SK-N-MC (cell line): ENCODE measurements at regions not wholly inside any gene's neighbourhood (a gene's known extent, or its start where the extent isn't known, plus 50 kb on each side); places are given as distances from the start of the nearest gene placed in this dataset.

Source experiments
- DNase-seq: peaks from one replicate; pipeline ENCODE4 v3.0.0-alpha.2; 2011; ENCODE audit warnings: low read depth, low spot score
- H3K27ac ChIP-seq: fragments of 200-600 bp; sonication (generic); 2 replicates; pipeline ENCODE4 v1.5.1; 2016; ENCODE audit warnings: mixed run types
- H3K36me3 ChIP-seq: fragments of 200-600 bp; sonication (generic); 2 replicates; pipeline ENCODE4 v1.6.1; 2017; ENCODE audit warnings: antibody characterized with exemption, low read length, mixed read lengths; ENCODE audit not compliant: insufficient read depth
- H3K4me3 ChIP-seq: fragments of 200-600 bp; sonication (generic); 2 replicates; pipeline ENCODE4 v1.5.1; 2016
- H3K9ac ChIP-seq: fragments of 200-600 bp; sonication (generic); 2 replicates; pipeline ENCODE4 v1.8.0; 2017; ENCODE audit warnings: mixed run types, mixed read lengths; ENCODE audit not compliant: insufficient read length
- H3K9me3 ChIP-seq: fragments of 200-600 bp; sonication (generic); 2 replicates; pipeline ENCODE4 v1.6.1; 2017; ENCODE audit warnings: low read depth, mild to moderate bottlenecking, antibody characterized with exemption, low read length, moderate library complexity, mixed read lengths
- EZH2 ChIP-seq: fragments of 200-600 bp; sonication (generic); IDR thresholded peaks from one replicate; pipeline ENCODE4 v1.6.1; 2017; ENCODE audit warnings: antibody characterized with exemption
- FOXP2 ChIP-seq: optimal IDR thresholded peaks from 2 replicates; pipeline ENCODE3; 2011; ENCODE audit warnings: mild to moderate bottlenecking, moderate library complexity; ENCODE audit not compliant: insufficient read depth; ENCODE audit errors: extremely low read length, control extremely low read depth
- POLR2AphosphoS5 ChIP-seq: IDR thresholded peaks from 2 replicates; pipeline ENCODE4 v1.6.1; 2012; ENCODE audit warnings: mild to moderate bottlenecking, low read depth, low read length, borderline replicate concordance

DNA sequence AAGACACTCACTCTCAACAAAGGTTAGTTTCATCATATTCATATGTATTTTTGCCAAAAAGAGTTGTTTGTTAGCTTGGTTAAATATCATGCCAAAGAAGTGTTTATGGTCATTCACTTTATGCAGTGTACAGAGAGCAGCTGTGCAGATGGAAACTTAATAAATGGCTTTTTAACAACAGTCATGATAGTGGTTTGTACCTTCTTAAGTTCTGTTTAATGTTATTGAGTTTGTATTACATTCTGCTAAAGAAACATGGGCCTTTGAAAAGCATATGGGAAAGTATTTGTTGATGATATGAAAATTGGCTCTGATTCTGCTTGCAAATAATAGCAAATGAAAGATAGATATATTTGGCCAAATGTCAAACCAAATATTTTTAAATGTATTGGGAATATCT, 607.3 kb downstream of the NCAM2 start:
- H3K36me3 ChIP-seq, result no peaks in the 10 kb centered on the region
- no peaks in the 10 kb centered on the region for H3K9me3 ChIP-seq
- no peak for DNase-seq
- no peak overlapping the region for H3K27ac ChIP-seq
- no peak overlapping the region for H3K4me3 ChIP-seq
- H3K9ac ChIP-seq, result no peak overlapping the region
- TF ChIP-seq FOXP2 (no peak), POLR2AphosphoS5 (no peak), EZH2 (no peak)

DNA sequence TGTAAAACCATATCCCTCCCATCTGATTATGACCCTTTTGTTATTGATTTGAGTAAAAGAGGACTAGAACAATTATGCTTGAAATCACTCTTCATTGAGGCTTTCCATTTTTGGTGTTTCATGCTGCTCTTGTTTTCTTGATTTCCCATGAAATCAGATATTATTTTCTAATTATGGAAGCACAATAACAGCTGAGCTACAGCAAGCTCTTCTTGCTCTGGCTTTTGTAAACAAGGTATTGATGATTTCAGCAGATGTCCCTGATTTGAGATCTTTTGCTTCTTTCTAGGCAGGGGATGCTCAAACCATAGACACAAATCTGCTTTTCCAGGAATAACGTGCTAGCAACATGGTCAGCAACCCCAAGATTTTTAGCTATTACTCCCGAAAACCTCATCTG, 607.8 kb downstream of the NCAM2 start:
- H3K9ac ChIP-seq, result no peak overlapping the region
- no peak for DNase-seq
- TF ChIP-seq EZH2 (no peak), POLR2AphosphoS5 (no peak)
- no peaks in the 10 kb centered on the region for H3K36me3 ChIP-seq
- no peaks in the 10 kb centered on the region for H3K9me3 ChIP-seq
- no peak overlapping the region for H3K27ac ChIP-seq
- no peak overlapping the region for H3K4me3 ChIP-seq

DNA sequence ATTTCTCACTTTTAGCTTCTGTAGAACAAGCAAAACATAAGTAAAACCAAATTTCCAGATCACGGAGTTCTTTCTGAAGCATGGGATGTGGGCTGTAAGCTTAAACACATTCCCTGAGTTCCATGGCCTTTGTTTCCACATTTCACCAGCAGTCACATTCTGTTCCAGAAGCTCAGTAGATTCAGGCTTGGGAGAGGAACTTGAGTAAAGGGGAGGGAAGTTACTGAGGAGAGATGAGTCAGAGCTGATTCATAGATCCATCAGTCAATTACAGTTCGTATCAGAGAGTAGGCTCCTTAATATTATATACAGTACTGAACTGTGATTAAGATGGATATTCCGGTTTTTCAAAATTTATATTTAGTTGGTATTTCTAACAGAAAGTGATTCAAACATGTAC, 614.3 kb downstream of the NCAM2 start:
- no peak overlapping the region for H3K9ac ChIP-seq
- H3K27ac ChIP-seq, result no peak overlapping the region
- no peak overlapping the region for H3K4me3 ChIP-seq
- TF ChIP-seq FOXP2, result no peak
- H3K9me3 ChIP-seq, result no peaks in the 10 kb centered on the region
- no peak for DNase-seq
- H3K36me3 ChIP-seq, result no peaks in the 10 kb centered on the region

- Histone ChIP-seq H3K36me3 (no peaks in the 10 kb centered on the region), H3K9ac (no peak overlapping the region), H3K4me3 (no peak overlapping the region), H3K9me3 (no peaks in the 10 kb centered on the region), H3K27ac (no peak overlapping the region)
- TF ChIP-seq POLR2AphosphoS5 (no peak), EZH2 (no peak), FOXP2 (no peak)
- no peak for DNase-seq
Observed at GRCh38 chr21:21614966-21615365, 616.8 kb downstream of the NCAM2 start.

DNA sequence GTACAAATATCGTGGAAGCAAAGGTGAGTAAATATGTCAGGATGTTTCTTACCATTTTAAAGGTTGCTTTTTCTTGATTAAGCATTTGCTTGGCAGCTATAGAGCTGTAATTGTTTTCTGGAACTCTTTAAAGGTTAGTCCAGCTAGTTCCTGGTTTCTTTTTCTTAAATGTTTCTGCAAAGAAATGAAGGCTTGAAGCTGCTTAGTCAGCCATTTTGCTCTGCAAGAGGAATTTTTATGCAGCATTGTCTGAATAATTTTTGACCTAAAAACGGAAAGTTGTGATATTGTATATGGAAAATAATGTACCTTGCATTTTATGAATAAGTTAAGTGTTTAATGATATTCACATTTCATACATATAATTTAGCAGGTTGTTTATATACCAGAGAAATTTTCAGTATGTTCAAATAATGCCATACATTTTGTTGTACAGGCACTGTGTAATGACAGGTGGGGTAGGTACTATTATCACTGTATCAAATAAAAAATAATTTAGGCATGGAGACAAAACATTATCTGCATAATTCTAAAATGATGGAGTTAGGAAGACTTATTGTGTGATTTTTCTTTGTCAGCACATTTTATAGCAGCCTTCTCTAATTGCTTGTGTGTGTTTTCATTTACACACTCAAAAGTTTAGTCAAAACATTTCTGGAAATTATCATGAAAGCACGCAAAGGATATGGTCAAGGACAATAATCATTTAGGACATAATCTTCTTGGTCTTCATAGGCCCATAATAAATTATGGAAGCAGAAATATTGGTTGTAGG, 624.4 kb downstream of the NCAM2 start:
- Histone ChIP-seq H3K9ac (no peak overlapping the region), H3K27ac (no peak overlapping the region), H3K4me3 (peak overlapping the region; percentile 14; the same call in 1 of the 2 replicates), H3K9me3 (no peaks in the 10 kb centered on the region), H3K36me3 (no peaks in the 10 kb centered on the region)
- no peak for DNase-seq
- TF ChIP-seq EZH2, result no peak
- no peak for TF ChIP-seq POLR2AphosphoS5
- no peak for TF ChIP-seq FOXP2

DNA sequence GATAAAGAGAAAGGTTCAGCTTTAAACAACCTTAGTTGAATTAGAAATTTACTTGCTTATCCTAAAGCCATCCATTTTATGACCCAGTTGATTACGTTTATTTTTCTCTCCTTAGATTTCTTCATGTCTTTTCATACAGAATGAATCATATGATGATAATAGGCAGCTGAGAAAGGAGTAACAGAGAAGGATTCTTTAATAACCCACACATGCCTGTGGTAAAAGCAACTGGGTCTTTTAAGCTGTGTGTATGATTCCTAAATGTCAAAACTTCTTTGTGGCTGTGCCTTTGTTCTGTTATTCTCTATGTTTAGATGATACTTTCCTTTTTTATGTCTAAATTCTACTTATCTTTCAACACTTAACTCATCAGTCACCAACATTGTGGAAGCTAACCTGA, 626.5 kb downstream of the NCAM2 start:
- no peak overlapping the region for H3K9ac ChIP-seq
- no peaks in the 10 kb centered on the region for H3K36me3 ChIP-seq
- no peak for DNase-seq
- no peak overlapping the region for H3K4me3 ChIP-seq
- TF ChIP-seq EZH2 (no peak), POLR2AphosphoS5 (no peak), FOXP2 (no peak)
- H3K9me3 ChIP-seq, result no peaks in the 10 kb centered on the region
- H3K27ac ChIP-seq, result no peak overlapping the region

DNA sequence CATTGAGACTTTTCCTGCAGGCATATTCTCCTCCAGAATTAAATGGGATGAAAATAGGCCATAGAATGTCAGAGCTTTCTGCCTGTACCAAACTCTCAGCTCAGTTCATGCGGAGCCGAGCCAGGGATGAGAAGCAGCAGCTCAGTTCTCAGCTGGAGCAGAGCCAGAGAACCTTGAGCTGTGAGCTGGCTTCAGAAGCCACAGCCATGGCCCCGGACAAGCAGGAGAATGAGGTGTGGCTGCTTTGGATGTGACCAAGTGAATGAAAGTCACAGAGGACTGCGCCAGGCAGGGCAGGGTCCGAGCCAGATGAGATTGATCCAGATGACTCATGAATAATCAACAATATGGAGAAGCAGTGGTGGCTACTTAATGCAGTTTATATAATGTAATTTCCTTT, 633.8 kb downstream of the NCAM2 start:
- H3K9ac ChIP-seq, result no peak overlapping the region
- TF ChIP-seq EZH2, result no peak
- no peak for TF ChIP-seq FOXP2
- TF ChIP-seq POLR2AphosphoS5, result no peak
- H3K36me3 ChIP-seq, result no peaks in the 10 kb centered on the region
- no peak overlapping the region for H3K27ac ChIP-seq
- H3K4me3 ChIP-seq, result no peak overlapping the region
- no peak for DNase-seq
- no peaks in the 10 kb centered on the region for H3K9me3 ChIP-seq

GRCh38 chr21:21632926-21633325, 634.7 kb downstream of the NCAM2 start:
- no peak overlapping the region for H3K4me3 ChIP-seq
- no peak for TF ChIP-seq FOXP2
- TF ChIP-seq EZH2, result no peak
- no peak for TF ChIP-seq POLR2AphosphoS5
- H3K36me3 ChIP-seq, result no peaks in the 10 kb centered on the region
- no peak overlapping the region for H3K9ac ChIP-seq
- no peak for DNase-seq
- no peaks in the 10 kb centered on the region for H3K9me3 ChIP-seq
- H3K27ac ChIP-seq, result no peak overlapping the region

DNA sequence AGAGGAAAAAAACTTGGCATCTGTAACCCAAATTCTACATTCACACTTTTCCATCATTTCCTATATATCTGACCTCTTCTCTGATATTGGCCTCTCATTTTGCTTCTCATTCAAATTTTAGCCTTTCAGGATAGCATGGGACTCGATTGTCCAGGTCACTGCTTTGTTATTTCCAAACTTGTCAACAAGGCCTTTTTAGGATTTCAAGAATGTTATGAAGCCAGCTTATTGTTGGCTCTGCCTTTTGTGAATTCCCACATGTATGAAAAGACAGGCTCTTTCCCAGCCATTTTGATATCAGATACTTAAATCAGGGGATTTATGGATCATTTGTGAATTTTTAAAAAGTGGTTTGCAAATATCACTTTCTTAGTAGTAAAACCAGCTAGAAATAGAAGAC, 663.5 kb downstream of the NCAM2 start:
- H3K27ac ChIP-seq, result no peak overlapping the region
- no peak for DNase-seq
- H3K36me3 ChIP-seq, result no peaks in the 10 kb centered on the region

DNA sequence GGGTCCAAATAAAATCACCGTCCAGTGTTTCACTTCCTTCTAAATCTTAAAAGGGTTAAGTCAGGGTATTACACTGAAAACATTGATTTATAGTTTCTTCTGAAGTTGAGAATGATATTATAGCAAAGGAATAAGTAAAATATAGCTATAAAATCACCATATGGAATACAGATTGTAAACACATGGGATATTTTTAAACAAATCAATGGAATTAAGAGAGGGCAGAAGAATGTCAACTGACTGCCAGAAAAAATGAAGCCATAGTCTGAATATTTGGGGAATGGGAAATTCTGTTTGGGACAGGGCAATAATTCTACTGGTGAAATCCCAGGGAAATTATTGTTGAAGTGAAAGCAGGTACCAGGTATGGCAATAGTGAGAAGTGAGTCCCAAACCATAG, 664.6 kb downstream of the NCAM2 start:
- TF ChIP-seq EZH2 (no peak), POLR2AphosphoS5 (no peak), FOXP2 (no peak)
- H3K4me3 ChIP-seq, result no peak overlapping the region
- H3K9me3 ChIP-seq, result no peaks in the 10 kb centered on the region
- H3K27ac ChIP-seq, result no peak overlapping the region
- H3K9ac ChIP-seq, result no peak overlapping the region
- no peak for DNase-seq
- no peaks in the 10 kb centered on the region for H3K36me3 ChIP-seq

More for the DNA sequence above, 663.5 kb downstream of the NCAM2 start:
- Histone ChIP-seq H3K9ac (no peak overlapping the region), H3K9me3 (no peaks in the 10 kb centered on the region), H3K4me3 (no peak overlapping the region)
- TF ChIP-seq FOXP2, result no peak
- TF ChIP-seq POLR2AphosphoS5, result no peak
- no peak for TF ChIP-seq EZH2
